GM12892 (cell line): ENCODE measurements at regions not wholly inside any gene's neighbourhood (a gene's known extent, or its start where the extent isn't known, plus 50 kb on each side); places are given as distances from the start of the nearest gene placed in this dataset.
"Not testable (repeated sequence)": the region's sequence is repeated elsewhere in the genome, so short reads cannot be mapped to it uniquely, and the experiment has no call there.

Experiments used
- DNase-seq: peaks from one replicate; pipeline ENCODE4 v3.0.0; 2011; ENCODE audit not compliant: insufficient read length
- FAIRE-seq: peaks from 2 replicates; lab custom pipeline; 2011; peaks lifted over from hg19 to GRCh38; lab: Jason Lieb, UNC
- POLR2A ChIP-seq: IDR thresholded peaks from 2 replicates; pipeline ENCODE4 v1.6.1; 2011; ENCODE audit warnings: low read depth, low read length, control low read depth
- POLR2AphosphoS5 ChIP-seq: IDR thresholded peaks from 2 replicates; pipeline ENCODE4 v1.6.1; 2011; ENCODE audit warnings: low read depth, low read length, control low read depth
- TAF1 ChIP-seq: IDR thresholded peaks from 2 replicates; pipeline ENCODE4 v1.6.1; 2011; ENCODE audit warnings: low read depth, mild to moderate bottlenecking, control low read depth, low read length, borderline replicate concordance

GRCh38 chr4:174183259-174183658 lies 100.2 kb downstream of the FBXO8 start:
- DNase-seq, result no peak
- no peak for FAIRE-seq
- TF ChIP-seq POLR2A, result no peak
- TF ChIP-seq POLR2AphosphoS5, result no peak
- no peak for TF ChIP-seq TAF1

GRCh38 chr4:174181827-174182226 lies 101.6 kb downstream of the FBXO8 start:
- DNase-seq (no peak), FAIRE-seq (no peak)
- TF ChIP-seq POLR2A (no peak), TAF1 (no peak), POLR2AphosphoS5 (no peak)

- TF ChIP-seq POLR2A (no peak), POLR2AphosphoS5 (no peak), TAF1 (no peak)
- DNase-seq (no peak), FAIRE-seq (no peak)
These were observed 105.9 kb downstream of the FBXO8 start for GRCh38 chr4:174177536-174177935.

GRCh38 chr4:174175836-174176235 lies 107.6 kb downstream of the FBXO8 start:
- not testable (repeated sequence) for DNase-seq, FAIRE-seq

GRCh38 chr4:174173360-174173759 lies 110.1 kb downstream of the FBXO8 start:
- FAIRE-seq (no peak), DNase-seq (no peak)
- TF ChIP-seq TAF1, result no peak
- no peak for TF ChIP-seq POLR2A
- TF ChIP-seq POLR2AphosphoS5, result no peak

GRCh38 chr4:174172274-174172673 lies 111.2 kb downstream of the FBXO8 start:
- DNase-seq (no peak), FAIRE-seq (no peak)
- TF ChIP-seq POLR2AphosphoS5, result no peak
- TF ChIP-seq POLR2A, result no peak
- TF ChIP-seq TAF1, result no peak

GRCh38 chr4:174170906-174171305 lies 112.6 kb downstream of the FBXO8 start:
- FAIRE-seq (no peak), DNase-seq (no peak)
- no peak for TF ChIP-seq POLR2A
- TF ChIP-seq TAF1, result no peak
- TF ChIP-seq POLR2AphosphoS5, result no peak

GRCh38 chr4:174170091-174170490 lies 113.4 kb downstream of the FBXO8 start:
- FAIRE-seq (no peak), DNase-seq (no peak)
- TF ChIP-seq TAF1 (no peak), POLR2A (no peak), POLR2AphosphoS5 (no peak)

GRCh38 chr4:174157106-174157607 lies 126.3 kb downstream of the FBXO8 start:
- TF ChIP-seq TAF1 (no peak), POLR2AphosphoS5 (no peak), POLR2A (no peak)
- DNase-seq (no peak), FAIRE-seq (no peak)

- FAIRE-seq (no peak), DNase-seq (no peak)
- TF ChIP-seq TAF1 (no peak), POLR2A (no peak), POLR2AphosphoS5 (no peak)
These were observed 127.1 kb downstream of the FBXO8 start for GRCh38 chr4:174156239-174156826.

- no peak for FAIRE-seq
- TF ChIP-seq TAF1 (no peak), POLR2AphosphoS5 (no peak), POLR2A (no peak)
- no peak for DNase-seq
These were observed 129.1 kb downstream of the FBXO8 start for GRCh38 chr4:174154215-174154854.

GRCh38 chr4:174152717-174153466 lies 130.6 kb downstream of the FBXO8 start:
- TF ChIP-seq POLR2AphosphoS5, result no peak
- TF ChIP-seq POLR2A, result no peak
- TF ChIP-seq TAF1, result no peak
- DNase-seq, result no peak
- no peak for FAIRE-seq

- DNase-seq (no peak), FAIRE-seq (no peak)
- TF ChIP-seq TAF1 (no peak), POLR2AphosphoS5 (no peak), POLR2A (no peak)
These were observed 135.6 kb downstream of the FBXO8 start for GRCh38 chr4:174147863-174148262.
